SU-DHL-6 (cell line): ENCODE measurements at regions not wholly inside any gene's neighbourhood (a gene's known extent, or its start where the extent isn't known, plus 50 kb on each side); places are given as distances from the start of the nearest gene placed in this dataset.

Experiments used
- H2AFZ ChIP-seq: fragments of 200-600 bp; sonication (generic); 2 replicates; pipeline ENCODE4 v1.6.1; 2014; ENCODE audit warnings: low read depth, mild to moderate bottlenecking, moderate library complexity, mixed read lengths, antibody characterized with exemption, low read length; ENCODE audit not compliant: severe bottlenecking
- H3F3A ChIP-seq: fragments of 200-600 bp; shearing (Covaris generic); 2 replicates; pipeline ENCODE4 v1.6.0; 2016; ENCODE audit warnings: antibody characterized with exemption, mild to moderate bottlenecking; ENCODE audit not compliant: insufficient read depth
- H3K27ac ChIP-seq: fragments of 200-600 bp; sonication (generic); 2 replicates; pipeline ENCODE4 v1.5.1; 2016; ENCODE audit warnings: low read depth, mild to moderate bottlenecking, low read length, moderate library complexity, mixed read lengths
- H3K27me3 ChIP-seq: fragments of 200-600 bp; sonication (generic), shearing (Covaris generic); 2 replicates; pipeline ENCODE4 v1.6.0; 2014; ENCODE audit warnings: mild to moderate bottlenecking, low read length
- H3K36me3 ChIP-seq: fragments of 200-600 bp; sonication (generic); 2 replicates; pipeline ENCODE4 v1.6.1; 2014; ENCODE audit warnings: mild to moderate bottlenecking, low read length, mixed read lengths
- H3K4me2 ChIP-seq: fragments of 300-600, 200-600 bp; shearing (Covaris generic), sonication (generic); 2 replicates; pipeline ENCODE4 v1.6.0; 2014; ENCODE audit warnings: low read length, low read depth, mild to moderate bottlenecking; ENCODE audit not compliant: poor library complexity, severe bottlenecking
- H3K4me3 ChIP-seq: fragments of 200-600 bp; sonication (generic); 2 replicates; pipeline ENCODE4 v1.5.1; 2014; ENCODE audit warnings: antibody characterized with exemption, low read length, mild to moderate bottlenecking, mixed read lengths; ENCODE audit not compliant: insufficient read depth, poor library complexity, severe bottlenecking
- H3K79me2 ChIP-seq: fragments of 200-600 bp; sonication (generic); 2 replicates; pipeline ENCODE4 v1.6.1; 2014; ENCODE audit warnings: mild to moderate bottlenecking, low read length, moderate library complexity; ENCODE audit not compliant: insufficient read depth
- H3K9ac ChIP-seq: fragments of 200-600 bp; sonication (generic); 2 replicates; pipeline ENCODE4 v1.7.0; 2014; ENCODE audit warnings: mild to moderate bottlenecking, low read length
- H3K9me2 ChIP-seq: fragments of 200-600 bp; sonication (generic); replicated peaks from 2 replicates; pipeline ENCODE4 v1.6.1; 2014; ENCODE audit warnings: low read length; ENCODE audit not compliant: insufficient read depth
- H3K9me3 ChIP-seq: fragments of 200-600 bp; sonication (generic); 2 replicates; pipeline ENCODE4 v1.6.1; 2014; ENCODE audit warnings: low read length, mixed read lengths; ENCODE audit not compliant: insufficient read depth
- H4K20me1 ChIP-seq: fragments of 200-600 bp; sonication (generic); 2 replicates; pipeline ENCODE4 v1.6.1; 2014; ENCODE audit warnings: low read depth, mild to moderate bottlenecking, antibody characterized with exemption, low read length, moderate library complexity, mixed read lengths
- EZH2phosphoT487 ChIP-seq: fragments of 200-600 bp; sonication (generic), shearing (Covaris generic); conservative IDR thresholded peaks from 2 replicates; pipeline ENCODE4 v1.6.1; 2018; ENCODE audit warnings: mild to moderate bottlenecking, antibody characterized with exemption, low read length, moderate library complexity, mixed read lengths
- TF ChIP-seq, protein P1 (sequence below): fragments of 200-600 bp; sonication (generic); IDR thresholded peaks from one replicate; pipeline ENCODE4 v1.5.1; 2017; ENCODE audit warnings: antibody characterized with exemption, mild to moderate bottlenecking, low read length, moderate library complexity; ENCODE audit not compliant: insufficient read depth, poor library complexity, severe bottlenecking

DNA sequence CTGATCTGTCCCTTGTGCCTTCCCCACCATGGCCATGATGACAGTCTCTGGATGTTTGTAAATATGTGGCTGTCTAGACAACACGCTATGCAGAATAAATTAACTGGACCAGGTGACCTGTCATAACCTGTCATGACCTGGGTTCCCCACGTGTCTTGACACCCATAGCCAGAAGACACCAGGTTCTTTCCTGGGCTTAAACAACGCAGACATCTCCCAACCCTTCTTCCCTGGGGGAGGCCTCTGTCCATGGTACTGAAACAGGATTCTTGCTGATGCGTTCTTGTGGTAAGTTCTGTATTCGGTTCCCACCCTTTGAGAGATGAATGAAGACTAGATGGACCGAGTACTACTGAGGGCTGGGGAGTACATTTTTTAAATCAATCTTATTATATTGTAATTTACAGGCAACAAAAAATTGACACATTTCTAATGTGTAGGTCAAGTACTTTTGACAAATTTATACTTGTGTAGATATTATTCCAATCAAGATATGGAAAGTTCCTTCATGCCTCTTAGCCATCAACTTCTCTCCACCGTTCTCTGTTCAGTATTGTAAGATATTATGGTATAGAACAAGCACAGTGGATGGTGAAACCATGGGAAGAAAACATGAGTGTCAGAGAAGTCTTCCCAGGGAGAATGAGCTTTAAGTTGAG lies 738.8 kb downstream of the PTPRU start:
- H2AFZ ChIP-seq = no peak overlapping the region
- H3K36me3 ChIP-seq = no peaks in the 10 kb centered on the region
- no peak overlapping the region for H3K4me2 ChIP-seq
- H3K9me2 ChIP-seq = no peaks in the 10 kb centered on the region
- H3K79me2 ChIP-seq = no peaks in the 10 kb centered on the region
- TF ChIP-seq, protein P1, sequence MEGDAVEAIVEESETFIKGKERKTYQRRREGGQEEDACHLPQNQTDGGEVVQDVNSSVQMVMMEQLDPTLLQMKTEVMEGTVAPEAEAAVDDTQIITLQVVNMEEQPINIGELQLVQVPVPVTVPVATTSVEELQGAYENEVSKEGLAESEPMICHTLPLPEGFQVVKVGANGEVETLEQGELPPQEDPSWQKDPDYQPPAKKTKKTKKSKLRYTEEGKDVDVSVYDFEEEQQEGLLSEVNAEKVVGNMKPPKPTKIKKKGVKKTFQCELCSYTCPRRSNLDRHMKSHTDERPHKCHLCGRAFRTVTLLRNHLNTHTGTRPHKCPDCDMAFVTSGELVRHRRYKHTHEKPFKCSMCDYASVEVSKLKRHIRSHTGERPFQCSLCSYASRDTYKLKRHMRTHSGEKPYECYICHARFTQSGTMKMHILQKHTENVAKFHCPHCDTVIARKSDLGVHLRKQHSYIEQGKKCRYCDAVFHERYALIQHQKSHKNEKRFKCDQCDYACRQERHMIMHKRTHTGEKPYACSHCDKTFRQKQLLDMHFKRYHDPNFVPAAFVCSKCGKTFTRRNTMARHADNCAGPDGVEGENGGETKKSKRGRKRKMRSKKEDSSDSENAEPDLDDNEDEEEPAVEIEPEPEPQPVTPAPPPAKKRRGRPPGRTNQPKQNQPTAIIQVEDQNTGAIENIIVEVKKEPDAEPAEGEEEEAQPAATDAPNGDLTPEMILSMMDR = no peak
- no peak for TF ChIP-seq EZH2phosphoT487
- no peak overlapping the region for H3K27ac ChIP-seq
- H3F3A ChIP-seq = no peaks in the 10 kb centered on the region
- H3K9me3 ChIP-seq = 0 out of 2 replicates have a peak, but pooled peaks cover 11% of the 10 kb centered on the region
- no peak overlapping the region for H3K9ac ChIP-seq
- H3K4me3 ChIP-seq = no peak overlapping the region
- no peaks in the 10 kb centered on the region for H4K20me1 ChIP-seq
- H3K27me3 ChIP-seq = no peaks in the 10 kb centered on the region

DNA sequence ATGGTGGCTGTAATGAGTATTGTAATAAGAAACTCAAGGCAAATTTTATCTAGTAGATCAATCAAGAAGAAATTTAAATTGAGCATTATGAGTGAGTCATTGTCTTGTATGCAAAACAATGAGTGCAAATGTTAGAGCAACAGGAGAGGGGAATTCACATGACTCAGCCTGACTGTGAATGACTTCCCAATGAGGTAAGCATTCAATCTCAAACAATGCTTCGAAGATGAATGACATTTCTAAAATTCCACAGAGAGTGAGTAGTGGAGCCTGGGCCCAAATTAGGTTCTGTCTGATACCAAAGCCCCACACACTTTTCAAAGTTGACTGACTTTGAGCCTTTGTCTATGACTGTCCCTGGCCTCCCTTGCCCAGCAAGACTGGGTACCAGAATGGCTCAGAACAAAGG lies 738.0 kb downstream of the PTPRU start:
- Histone ChIP-seq H3K27ac (no peak overlapping the region), H2AFZ (no peak overlapping the region), H3K9me3 (0 out of 2 replicates have a peak, but pooled peaks cover 11% of the 10 kb centered on the region), H3K79me2 (no peaks in the 10 kb centered on the region), H3F3A (no peaks in the 10 kb centered on the region), H3K9me2 (no peaks in the 10 kb centered on the region), H3K27me3 (no peaks in the 10 kb centered on the region), H3K4me2 (no peak overlapping the region), H4K20me1 (no peaks in the 10 kb centered on the region), H3K36me3 (no peaks in the 10 kb centered on the region), H3K4me3 (no peak overlapping the region), H3K9ac (no peak overlapping the region)
- TF ChIP-seq EZH2phosphoT487 = no peak
- TF ChIP-seq, protein P1 = no peak

DNA sequence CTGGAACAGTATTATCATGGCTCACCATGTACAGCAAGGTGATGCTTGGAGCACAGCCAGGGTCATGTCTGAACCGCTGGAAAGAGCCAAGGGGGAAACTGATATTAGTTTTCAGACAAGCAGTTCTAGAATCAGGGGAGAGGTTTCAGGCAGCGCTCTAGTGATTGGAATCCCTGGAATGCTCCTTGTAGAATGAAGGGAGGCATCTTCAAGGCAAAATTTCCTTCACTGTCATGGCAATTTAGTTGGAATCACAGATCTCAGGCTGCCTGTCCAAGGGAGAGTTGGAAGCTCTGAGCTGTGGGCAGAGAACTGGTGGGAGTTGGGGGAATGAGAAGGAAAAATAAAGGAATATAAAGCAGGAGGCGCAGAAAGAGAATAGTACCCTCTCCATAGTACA lies 737.1 kb downstream of the PTPRU start:
- H3F3A ChIP-seq = no peaks in the 10 kb centered on the region
- no peaks in the 10 kb centered on the region for H3K9me2 ChIP-seq
- TF ChIP-seq, protein P1 = no peak
- TF ChIP-seq EZH2phosphoT487 = no peak
- no peaks in the 10 kb centered on the region for H3K36me3 ChIP-seq
- no peak overlapping the region for H3K9ac ChIP-seq
- H3K27me3 ChIP-seq = no peaks in the 10 kb centered on the region
- H3K4me3 ChIP-seq = no peak overlapping the region
- no peaks in the 10 kb centered on the region for H4K20me1 ChIP-seq
- no peak overlapping the region for H3K27ac ChIP-seq
- H3K79me2 ChIP-seq = no peaks in the 10 kb centered on the region
- H3K4me2 ChIP-seq = no peak overlapping the region
- H3K9me3 ChIP-seq = 0 out of 2 replicates have a peak, but pooled peaks cover 11% of the 10 kb centered on the region
- no peak overlapping the region for H2AFZ ChIP-seq
